ENCODE measurements at regions not wholly inside any gene's neighbourhood (a gene's known extent, or its start where the extent isn't known, plus 50 kb on each side); places are given as distances from the start of the nearest gene placed in this dataset.

DNA sequence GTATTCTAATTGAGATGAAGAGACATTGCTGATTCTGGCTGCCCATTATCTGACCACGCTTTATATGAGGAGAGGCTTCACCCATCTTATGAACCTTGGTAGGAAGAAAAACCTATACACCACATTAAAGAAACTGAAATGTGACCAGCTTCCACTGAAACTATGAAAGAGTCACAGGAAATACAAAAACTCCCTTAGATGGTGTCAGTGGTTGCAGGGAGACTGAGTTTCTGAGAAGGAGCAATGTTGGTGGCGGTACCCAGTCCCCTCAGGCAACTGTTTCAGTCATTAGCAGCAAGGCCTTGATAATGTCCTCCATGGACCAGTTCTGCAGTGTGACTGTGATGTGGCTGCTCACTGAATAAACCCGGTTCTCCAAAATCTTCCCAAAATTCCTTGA is 110.5 kb upstream of the FTMT start:
- H3K4me2 ChIP-seq (ENCODE audit: insufficient read depth, low read length): no peak overlapping the region
- no peak for TF ChIP-seq CTCF (IDR thresholded peaks at IDR 0.05; ENCODE audit: extremely low read depth, low read depth, low read length)

GRCh38 chr5:121744577-121744976 is 107.1 kb upstream of the FTMT start:
- H3K27ac ChIP-seq (ENCODE audit: low read depth, low read length): no peak overlapping the region
- no peak overlapping the region for H3K4me2 ChIP-seq (ENCODE audit: insufficient read depth, low read length)
- no peaks in the 10 kb centered on the region for H3K9me3 ChIP-seq (ENCODE audit: low read depth, low read length)
- no peaks in the 10 kb centered on the region for H3K36me3 ChIP-seq (ENCODE audit: insufficient read depth, low read length)
- H2AFZ ChIP-seq (ENCODE audit: low read length): no peak overlapping the region
- H3K4me1 ChIP-seq (ENCODE audit: insufficient read depth, low read length): no peaks in the 10 kb centered on the region
- no peaks in the 10 kb centered on the region for H3K27me3 ChIP-seq (ENCODE audit: insufficient read depth, low read length)
- H3K4me3 ChIP-seq (ENCODE audit: insufficient read depth, low read length): no peak overlapping the region
- H4K20me1 ChIP-seq (ENCODE audit: insufficient read depth, low read length): no peaks in the 10 kb centered on the region
- DNase-seq (ENCODE audit: insufficient read length, low spot score, missing footprints): no peak
- H3K79me2 ChIP-seq (ENCODE audit: insufficient read depth, low read length): no peaks in the 10 kb centered on the region
- no peak for TF ChIP-seq CTCF (IDR thresholded peaks at IDR 0.05; ENCODE audit: extremely low read depth, low read depth, low read length)

More for the DNA sequence above, 110.5 kb upstream of the FTMT start:
- Histone ChIP-seq H3K4me3 (ENCODE audit: insufficient read depth, low read length) (no peak overlapping the region), H3K36me3 (ENCODE audit: insufficient read depth, low read length) (no peaks in the 10 kb centered on the region), H2AFZ (ENCODE audit: low read length) (no peak overlapping the region), H3K79me2 (ENCODE audit: insufficient read depth, low read length) (no peaks in the 10 kb centered on the region), H3K9me3 (ENCODE audit: low read depth, low read length) (no peaks in the 10 kb centered on the region), H3K27ac (ENCODE audit: low read depth, low read length) (no peak overlapping the region), H3K27me3 (ENCODE audit: insufficient read depth, low read length) (no peaks in the 10 kb centered on the region), H4K20me1 (ENCODE audit: insufficient read depth, low read length) (no peaks in the 10 kb centered on the region), H3K4me1 (ENCODE audit: insufficient read depth, low read length) (no peaks in the 10 kb centered on the region)
- DNase-seq (ENCODE audit: insufficient read length, low spot score, missing footprints): no peak

DNA sequence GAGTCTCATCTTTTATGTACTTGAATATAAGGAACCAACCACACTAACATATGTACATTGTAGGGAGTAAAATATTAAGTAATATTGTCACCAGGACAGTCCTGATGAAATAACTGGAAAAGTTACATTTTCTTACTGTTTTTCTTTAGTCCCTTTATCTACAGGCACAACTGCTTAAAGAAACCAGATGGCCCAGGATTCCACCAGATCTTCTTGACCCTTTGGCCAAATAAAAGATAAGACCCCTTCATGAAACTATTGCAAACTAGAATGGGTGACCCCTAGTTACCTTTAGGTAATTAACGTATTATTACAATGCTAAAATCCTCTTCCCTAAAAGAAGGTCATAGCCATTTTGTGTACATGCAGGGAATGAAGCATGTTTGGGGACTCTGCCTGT is 106.3 kb upstream of the FTMT start:
- H3K4me1 ChIP-seq (ENCODE audit: insufficient read depth, low read length): no peaks in the 10 kb centered on the region
- no peak overlapping the region for H3K4me2 ChIP-seq (ENCODE audit: insufficient read depth, low read length)
- H3K27me3 ChIP-seq (ENCODE audit: insufficient read depth, low read length): no peaks in the 10 kb centered on the region
- no peak overlapping the region for H3K4me3 ChIP-seq (ENCODE audit: insufficient read depth, low read length)
- H4K20me1 ChIP-seq (ENCODE audit: insufficient read depth, low read length): no peaks in the 10 kb centered on the region
- no peaks in the 10 kb centered on the region for H3K36me3 ChIP-seq (ENCODE audit: insufficient read depth, low read length)
- DNase-seq (ENCODE audit: insufficient read length, low spot score, missing footprints): no peak
- no peaks in the 10 kb centered on the region for H3K79me2 ChIP-seq (ENCODE audit: insufficient read depth, low read length)
- H3K9me3 ChIP-seq (ENCODE audit: low read depth, low read length): no peaks in the 10 kb centered on the region
- H3K27ac ChIP-seq (ENCODE audit: low read depth, low read length): no peak overlapping the region
- H2AFZ ChIP-seq (ENCODE audit: low read length): no peak overlapping the region
- no peak for TF ChIP-seq CTCF (IDR thresholded peaks at IDR 0.05; ENCODE audit: extremely low read depth, low read depth, low read length)

GRCh38 chr5:121746763-121747162 is 104.9 kb upstream of the FTMT start:
- no peak overlapping the region for H3K4me3 ChIP-seq (ENCODE audit: insufficient read depth, low read length)
- H3K79me2 ChIP-seq (ENCODE audit: insufficient read depth, low read length): no peaks in the 10 kb centered on the region
- H2AFZ ChIP-seq (ENCODE audit: low read length): no peak overlapping the region
- H3K27me3 ChIP-seq (ENCODE audit: insufficient read depth, low read length): no peaks in the 10 kb centered on the region
- no peaks in the 10 kb centered on the region for H4K20me1 ChIP-seq (ENCODE audit: insufficient read depth, low read length)
- H3K4me2 ChIP-seq (ENCODE audit: insufficient read depth, low read length): no peak overlapping the region
- no peak for TF ChIP-seq CTCF (IDR thresholded peaks at IDR 0.05; ENCODE audit: extremely low read depth, low read depth, low read length)
- H3K9me3 ChIP-seq (ENCODE audit: low read depth, low read length): no peaks in the 10 kb centered on the region
- H3K4me1 ChIP-seq (ENCODE audit: insufficient read depth, low read length): no peaks in the 10 kb centered on the region
- no peak overlapping the region for H3K27ac ChIP-seq (ENCODE audit: low read depth, low read length)
- H3K36me3 ChIP-seq (ENCODE audit: insufficient read depth, low read length): no peaks in the 10 kb centered on the region
- DNase-seq (ENCODE audit: insufficient read length, low spot score, missing footprints): no peak

Data from osteoblast (primary cell).